Vagina (tissue), 2 donors: ENCODE measurements at regions not wholly inside any gene's neighbourhood (a gene's known extent, or its start where the extent isn't known, plus 50 kb on each side); places are given as distances from the start of the nearest gene placed in this dataset.

ENCODE experiments used
- POLR2AphosphoS5 ChIP-seq, 2 donors: sonication (generic); formaldehyde crosslinking; IDR thresholded peaks; one replicate each; pipeline ENCODE4 v1.9.0; 2017; ENCODE audit warnings: antibody characterized with exemption in 2 of 2, mild to moderate bottlenecking in 2 of 2, low read depth in 1 of 2; ENCODE audit not compliant: insufficient read depth in 1 of 2
- TF ChIP-seq, protein P1 (sequence below), 3 experiments: fragments of 450-650 bp in 2 of 3; fragments of 200-600 bp in 1 of 3; sonication (generic) in 1 of 3; IDR thresholded peaks; one replicate each; pipeline ENCODE4 v1.5.1; 2017 to 2019; ENCODE audit warnings: antibody characterized with exemption in 3 of 3, mild to moderate bottlenecking in 2 of 3, moderate library complexity in 2 of 3

GRCh38 chr18:4734903-4735302, 279.8 kb upstream of the DLGAP1 start:
- no peak for TF ChIP-seq POLR2AphosphoS5 (IDR thresholded peaks at IDR 0.05; ENCODE audit: insufficient read depth in 1 of 2, low read depth in 1 of 2)
- TF ChIP-seq, protein P1, sequence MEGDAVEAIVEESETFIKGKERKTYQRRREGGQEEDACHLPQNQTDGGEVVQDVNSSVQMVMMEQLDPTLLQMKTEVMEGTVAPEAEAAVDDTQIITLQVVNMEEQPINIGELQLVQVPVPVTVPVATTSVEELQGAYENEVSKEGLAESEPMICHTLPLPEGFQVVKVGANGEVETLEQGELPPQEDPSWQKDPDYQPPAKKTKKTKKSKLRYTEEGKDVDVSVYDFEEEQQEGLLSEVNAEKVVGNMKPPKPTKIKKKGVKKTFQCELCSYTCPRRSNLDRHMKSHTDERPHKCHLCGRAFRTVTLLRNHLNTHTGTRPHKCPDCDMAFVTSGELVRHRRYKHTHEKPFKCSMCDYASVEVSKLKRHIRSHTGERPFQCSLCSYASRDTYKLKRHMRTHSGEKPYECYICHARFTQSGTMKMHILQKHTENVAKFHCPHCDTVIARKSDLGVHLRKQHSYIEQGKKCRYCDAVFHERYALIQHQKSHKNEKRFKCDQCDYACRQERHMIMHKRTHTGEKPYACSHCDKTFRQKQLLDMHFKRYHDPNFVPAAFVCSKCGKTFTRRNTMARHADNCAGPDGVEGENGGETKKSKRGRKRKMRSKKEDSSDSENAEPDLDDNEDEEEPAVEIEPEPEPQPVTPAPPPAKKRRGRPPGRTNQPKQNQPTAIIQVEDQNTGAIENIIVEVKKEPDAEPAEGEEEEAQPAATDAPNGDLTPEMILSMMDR (IDR thresholded peaks at IDR 0.05), result no peak
